Esophagus muscularis mucosa (tissue), 4 donors: ENCODE measurements at regions not wholly inside any gene's neighbourhood (a gene's known extent, or its start where the extent isn't known, plus 50 kb on each side); places are given as distances from the start of the nearest gene placed in this dataset.

Experiments
- EP300 ChIP-seq: sonication (generic); formaldehyde crosslinking; IDR thresholded peaks from one replicate; pipeline ENCODE4 v1.6.1; 2017; ENCODE audit warnings: antibody characterized with exemption
- POLR2A ChIP-seq: fragments of 450-650 bp; IDR thresholded peaks from one replicate; pipeline ENCODE4 v1.6.1; 2017; ENCODE audit warnings: antibody characterized with exemption, moderate library complexity, mild to moderate bottlenecking, low read depth
- POLR2AphosphoS5 ChIP-seq, 2 donors: sonication (generic); formaldehyde crosslinking; IDR thresholded peaks; one replicate each; pipeline ENCODE4 v1.6.1; 2017; ENCODE audit warnings: antibody characterized with exemption in 2 of 2
- TF ChIP-seq, protein P1 (sequence below), 3 experiments: fragments of 200-600 bp in 2 of 3; fragments of 450-650 bp in 1 of 3; sonication (generic) in 2 of 3; IDR thresholded peaks; one replicate each; pipeline ENCODE4 v1.5.1; 2017 to 2019; ENCODE audit warnings: antibody characterized with exemption in 3 of 3, mild to moderate bottlenecking in 2 of 3, moderate library complexity in 1 of 3

DNA sequence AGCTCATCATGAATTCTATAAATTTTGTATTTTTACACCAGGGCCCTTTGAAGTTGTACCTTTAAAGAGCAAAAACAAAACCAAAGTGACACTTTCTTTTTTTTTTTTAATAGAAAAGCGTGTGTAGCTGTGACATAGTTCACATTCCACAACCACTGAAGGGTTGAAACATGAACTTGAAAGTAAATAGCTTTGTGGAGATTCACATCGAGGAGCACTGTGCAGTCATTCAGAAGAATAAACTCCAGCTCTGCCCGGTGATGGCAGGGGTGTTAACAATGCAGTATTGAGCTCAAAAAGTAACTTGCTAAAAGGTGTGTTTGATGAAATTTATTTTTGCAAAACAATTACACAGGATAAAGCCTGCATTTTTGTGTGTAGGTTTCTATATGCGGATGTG, 1166.2 kb downstream of the TBC1D22A start:
- TF ChIP-seq, protein P1, sequence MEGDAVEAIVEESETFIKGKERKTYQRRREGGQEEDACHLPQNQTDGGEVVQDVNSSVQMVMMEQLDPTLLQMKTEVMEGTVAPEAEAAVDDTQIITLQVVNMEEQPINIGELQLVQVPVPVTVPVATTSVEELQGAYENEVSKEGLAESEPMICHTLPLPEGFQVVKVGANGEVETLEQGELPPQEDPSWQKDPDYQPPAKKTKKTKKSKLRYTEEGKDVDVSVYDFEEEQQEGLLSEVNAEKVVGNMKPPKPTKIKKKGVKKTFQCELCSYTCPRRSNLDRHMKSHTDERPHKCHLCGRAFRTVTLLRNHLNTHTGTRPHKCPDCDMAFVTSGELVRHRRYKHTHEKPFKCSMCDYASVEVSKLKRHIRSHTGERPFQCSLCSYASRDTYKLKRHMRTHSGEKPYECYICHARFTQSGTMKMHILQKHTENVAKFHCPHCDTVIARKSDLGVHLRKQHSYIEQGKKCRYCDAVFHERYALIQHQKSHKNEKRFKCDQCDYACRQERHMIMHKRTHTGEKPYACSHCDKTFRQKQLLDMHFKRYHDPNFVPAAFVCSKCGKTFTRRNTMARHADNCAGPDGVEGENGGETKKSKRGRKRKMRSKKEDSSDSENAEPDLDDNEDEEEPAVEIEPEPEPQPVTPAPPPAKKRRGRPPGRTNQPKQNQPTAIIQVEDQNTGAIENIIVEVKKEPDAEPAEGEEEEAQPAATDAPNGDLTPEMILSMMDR (IDR thresholded peaks at IDR 0.05): no peak
- TF ChIP-seq POLR2A: no peak
- no peak for TF ChIP-seq POLR2AphosphoS5 (IDR thresholded peaks at IDR 0.05)
- TF ChIP-seq EP300: no peak
